ENCODE measurements at regions not wholly inside any gene's neighbourhood (a gene's known extent, or its start where the extent isn't known, plus 50 kb on each side); places are given as distances from the start of the nearest gene placed in this dataset.

DNA sequence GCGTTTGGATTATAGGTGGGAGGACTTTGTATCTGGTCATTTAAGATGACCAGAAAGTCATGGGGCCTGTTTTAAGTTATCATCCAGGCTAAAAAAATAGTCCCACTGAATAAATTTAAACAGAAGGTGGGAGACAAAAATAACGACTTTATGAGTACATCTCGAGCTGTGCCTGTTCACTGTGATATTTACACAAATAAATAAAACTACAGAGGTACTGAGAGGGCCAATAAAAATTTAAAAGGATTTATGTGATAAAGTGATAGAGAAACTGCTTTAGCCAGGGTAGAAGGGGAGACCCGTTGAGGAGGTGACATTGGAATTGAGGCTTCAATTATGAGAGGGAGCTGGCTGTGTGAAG lies 53.4 kb upstream of the PMEPA1 start:
- no peak for DNase-seq (ENCODE audit: low spot score)

DNA sequence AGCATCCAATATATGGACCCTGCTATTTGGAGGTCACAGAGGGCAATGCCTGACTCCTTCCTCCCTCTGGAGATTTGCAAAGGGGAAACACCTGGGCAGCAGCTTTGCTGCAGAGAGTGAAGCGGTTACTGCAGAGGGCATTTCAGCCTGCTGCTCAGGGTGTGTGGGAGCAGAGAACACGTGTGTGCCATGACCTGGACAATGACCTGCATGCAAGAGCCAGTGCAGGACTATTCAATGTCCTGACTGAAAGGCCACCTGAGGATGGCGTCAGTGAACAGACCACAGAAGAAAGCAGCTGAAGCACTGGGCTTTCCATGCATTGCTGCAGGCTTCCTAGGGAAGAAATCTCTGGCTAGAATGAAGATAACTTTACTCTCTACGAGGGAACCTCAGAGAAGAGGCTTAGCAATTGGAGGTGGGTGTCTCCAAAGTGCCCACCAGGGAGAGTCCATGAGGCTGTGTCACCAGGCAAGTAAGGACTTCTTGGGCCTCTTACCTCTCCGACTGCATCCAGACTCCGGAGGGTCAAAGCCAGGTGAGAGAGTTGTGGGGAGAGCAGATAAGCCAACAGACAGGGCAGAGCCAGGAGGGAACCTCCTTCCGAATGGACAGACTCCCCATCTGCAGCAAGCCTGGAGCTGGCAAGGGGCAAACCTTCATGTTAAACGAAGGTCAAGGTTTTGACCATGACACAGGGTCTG lies 52.9 kb upstream of the PMEPA1 start:
- no peak for DNase-seq (ENCODE audit: low spot score)

DNA sequence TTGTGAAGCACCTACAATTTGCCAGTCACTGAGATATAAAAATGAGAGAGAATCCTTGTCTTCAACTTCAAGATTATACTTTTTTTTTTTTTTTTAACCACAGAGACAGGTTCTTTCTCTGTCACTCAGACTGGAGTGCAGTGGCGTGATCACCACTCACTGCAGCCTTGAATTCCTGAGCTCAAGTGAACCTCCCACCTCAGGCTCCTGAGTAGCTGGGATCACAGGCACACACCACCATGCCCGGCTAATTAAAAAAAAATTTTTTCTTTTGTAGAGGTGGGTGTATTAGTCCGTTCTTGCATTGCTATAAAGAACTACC lies 51.6 kb upstream of the PMEPA1 start:
- no peak for DNase-seq (ENCODE audit: low spot score)

DNA sequence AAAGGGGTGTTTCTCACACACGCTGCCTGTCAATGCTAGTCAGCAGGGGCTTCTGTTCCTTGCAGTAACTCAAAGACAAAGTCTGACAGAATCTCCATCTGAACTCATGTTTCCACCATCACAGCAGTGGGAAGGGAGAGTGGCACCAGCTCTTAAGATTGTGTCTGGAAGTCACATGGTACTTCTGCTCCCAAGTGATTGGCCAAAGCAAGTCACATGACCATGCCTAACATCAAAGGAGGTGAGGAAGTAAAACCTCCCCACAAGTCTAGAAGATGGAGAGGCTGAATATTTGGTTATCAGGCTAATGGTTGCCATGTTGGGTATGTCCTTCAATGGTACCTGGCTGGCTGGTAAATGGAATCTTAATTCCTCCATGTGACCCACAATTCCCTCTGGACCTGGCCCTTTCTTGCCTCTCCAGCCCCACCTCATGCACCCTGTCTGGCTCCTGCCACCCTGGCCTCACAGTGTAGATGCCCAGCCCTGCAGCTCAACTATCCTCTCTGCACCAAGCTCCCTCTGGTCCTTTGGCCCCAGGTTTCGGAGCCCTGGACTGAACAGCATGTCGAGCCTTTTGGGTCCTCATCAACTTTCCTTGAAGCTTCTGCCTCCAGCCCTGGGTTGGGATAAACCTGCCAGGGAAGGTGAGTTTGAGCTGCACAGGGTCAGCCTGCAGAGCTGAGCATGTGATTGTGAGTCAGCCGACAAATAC lies 51.0 kb upstream of the PMEPA1 start:
- no peak for DNase-seq (ENCODE audit: low spot score)

DNA sequence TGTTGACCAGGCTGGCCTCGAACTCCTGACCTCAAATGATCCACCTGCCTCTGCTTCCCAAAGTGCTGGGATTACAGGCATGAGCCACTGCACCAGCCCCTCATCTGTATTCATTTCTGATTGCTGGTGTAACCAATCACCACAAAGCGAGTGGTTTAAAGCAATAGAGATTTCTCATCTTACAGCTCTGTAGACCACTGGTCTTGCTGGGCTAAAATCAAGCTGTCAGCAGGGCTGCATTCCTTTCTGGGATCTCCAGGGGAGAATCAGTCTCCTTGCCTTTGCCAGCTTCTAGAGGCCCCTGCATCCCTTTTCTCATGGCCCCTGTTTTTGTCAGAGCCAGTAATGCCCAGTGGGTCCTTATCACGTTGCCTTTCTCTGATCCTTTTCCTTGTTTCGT lies 49.9 kb upstream of the PMEPA1 start:
- no peak for DNase-seq (ENCODE audit: low spot score)
